ENCODE measurements at regions not wholly inside any gene's neighbourhood (a gene's known extent, or its start where the extent isn't known, plus 50 kb on each side); places are given as distances from the start of the nearest gene placed in this dataset.

DNA sequence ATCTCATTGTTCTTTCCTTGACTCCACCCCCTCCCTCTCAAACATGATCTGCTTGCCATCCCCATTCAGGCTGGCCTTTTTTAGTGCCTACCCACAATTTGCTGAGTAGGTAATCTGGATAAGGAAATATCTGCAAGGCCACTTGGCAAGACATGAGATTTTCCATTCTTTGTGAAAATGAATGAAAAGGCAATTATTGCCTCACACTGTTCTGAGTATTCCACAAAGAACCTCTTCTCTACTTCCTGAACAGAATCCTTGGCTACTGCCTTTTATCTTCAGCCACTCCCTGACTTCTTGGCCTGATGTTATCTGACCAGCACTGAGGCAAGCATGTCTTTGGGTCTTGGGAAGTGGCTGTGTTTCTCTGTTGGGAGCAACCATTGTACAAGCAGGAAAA, 263.2 kb upstream of the ATP2B1 start:
- no peak overlapping the region for H3K27ac ChIP-seq (ENCODE audit: low read depth in 2 of 2, low read length in 1 of 2)

DNA sequence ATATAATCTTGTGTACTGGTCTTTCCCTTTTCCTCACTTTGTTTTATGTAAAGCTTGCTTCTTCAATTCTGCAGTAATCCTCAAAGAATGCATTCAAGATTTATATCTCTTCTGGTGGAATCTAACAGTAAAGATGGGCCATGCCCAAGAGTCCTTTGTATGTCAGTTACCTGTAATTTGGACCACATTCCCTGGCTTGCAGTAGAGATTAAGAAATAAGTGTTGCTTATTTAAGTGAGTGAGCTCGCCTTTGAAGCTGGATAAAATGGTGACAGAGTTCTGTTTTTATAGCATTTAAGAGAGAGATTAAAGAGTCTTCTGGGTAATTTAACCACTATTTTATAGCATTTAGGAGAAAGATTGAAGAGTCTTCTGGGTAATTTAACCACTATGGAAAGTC, 262.1 kb upstream of the ATP2B1 start:
- no peaks in the 10 kb centered on the region for H3K4me1 ChIP-seq (ENCODE audit: control insufficient read depth in 2 of 2, insufficient read depth in 2 of 2, low read length in 1 of 2)
- WGBS, 2 donors, result 89 to 96% methylated on average over 1 of the region's 1 CpG
- no peaks in the 10 kb centered on the region for H3K27me3 ChIP-seq (ENCODE audit: control insufficient read depth in 1 of 2, insufficient read depth in 2 of 2, low read length in 2 of 2)

More for the DNA sequence above, 263.2 kb upstream of the ATP2B1 start:
- Histone ChIP-seq H3K4me1 (ENCODE audit: control insufficient read depth in 2 of 2, insufficient read depth in 2 of 2, low read length in 1 of 2) (no peaks in the 10 kb centered on the region), H3K36me3 (ENCODE audit: control insufficient read depth in 2 of 2, insufficient read depth in 2 of 2, low read length in 1 of 2) (no peaks in the 10 kb centered on the region), H3K27me3 (ENCODE audit: control insufficient read depth in 1 of 2, insufficient read depth in 2 of 2, low read length in 2 of 2) (no peaks in the 10 kb centered on the region), H3K4me3 (ENCODE audit: low read depth in 1 of 2, low read length in 2 of 2) (no peak overlapping the region), H3K9me3 (ENCODE audit: control insufficient read depth in 2 of 2, insufficient read depth in 1 of 2, low read depth in 1 of 2, low read length in 1 of 2) (no peaks in the 10 kb centered on the region)

DNA sequence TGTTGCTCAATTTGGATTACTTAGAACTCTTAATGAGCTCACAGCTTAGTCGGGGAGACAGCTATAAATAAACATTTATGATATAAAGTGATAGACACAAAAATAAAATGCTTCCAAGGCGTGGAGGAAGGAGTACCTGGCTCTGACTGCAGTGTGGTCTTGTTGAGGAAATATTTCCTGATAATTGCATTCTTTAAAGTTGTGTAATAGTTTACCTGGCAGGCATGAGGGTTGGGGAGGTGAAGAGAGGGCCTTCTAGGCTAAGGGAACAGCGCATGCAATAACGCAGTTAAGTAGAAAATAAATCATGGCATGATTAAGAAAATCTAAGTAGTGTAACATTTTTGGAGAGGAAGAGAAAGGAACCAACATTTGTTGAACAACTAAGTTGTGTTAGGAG, 260.5 kb upstream of the ATP2B1 start:
- Histone ChIP-seq H3K4me1 (ENCODE audit: control insufficient read depth in 2 of 2, insufficient read depth in 2 of 2, low read length in 1 of 2) (no peaks in the 10 kb centered on the region), H3K9me3 (ENCODE audit: control insufficient read depth in 2 of 2, insufficient read depth in 1 of 2, low read depth in 1 of 2, low read length in 1 of 2) (no peaks in the 10 kb centered on the region), H3K4me3 (ENCODE audit: low read depth in 1 of 2, low read length in 2 of 2) (no peak overlapping the region), H3K27me3 (ENCODE audit: control insufficient read depth in 1 of 2, insufficient read depth in 2 of 2, low read length in 2 of 2) (no peaks in the 10 kb centered on the region), H3K36me3 (ENCODE audit: control insufficient read depth in 2 of 2, insufficient read depth in 2 of 2, low read length in 1 of 2) (no peaks in the 10 kb centered on the region), H3K27ac (ENCODE audit: low read depth in 2 of 2, low read length in 1 of 2) (no peak overlapping the region)
- WGBS, 2 donors, result 77 to 81% methylated on average over 4 of the region's 4 CpGs

More for the DNA sequence above, 262.1 kb upstream of the ATP2B1 start:
- Histone ChIP-seq H3K36me3 (ENCODE audit: control insufficient read depth in 2 of 2, insufficient read depth in 2 of 2, low read length in 1 of 2) (no peaks in the 10 kb centered on the region), H3K9me3 (ENCODE audit: control insufficient read depth in 2 of 2, insufficient read depth in 1 of 2, low read depth in 1 of 2, low read length in 1 of 2) (no peaks in the 10 kb centered on the region), H3K27ac (ENCODE audit: low read depth in 2 of 2, low read length in 1 of 2) (no peak overlapping the region), H3K4me3 (ENCODE audit: low read depth in 1 of 2, low read length in 2 of 2) (no peak overlapping the region)

DNA sequence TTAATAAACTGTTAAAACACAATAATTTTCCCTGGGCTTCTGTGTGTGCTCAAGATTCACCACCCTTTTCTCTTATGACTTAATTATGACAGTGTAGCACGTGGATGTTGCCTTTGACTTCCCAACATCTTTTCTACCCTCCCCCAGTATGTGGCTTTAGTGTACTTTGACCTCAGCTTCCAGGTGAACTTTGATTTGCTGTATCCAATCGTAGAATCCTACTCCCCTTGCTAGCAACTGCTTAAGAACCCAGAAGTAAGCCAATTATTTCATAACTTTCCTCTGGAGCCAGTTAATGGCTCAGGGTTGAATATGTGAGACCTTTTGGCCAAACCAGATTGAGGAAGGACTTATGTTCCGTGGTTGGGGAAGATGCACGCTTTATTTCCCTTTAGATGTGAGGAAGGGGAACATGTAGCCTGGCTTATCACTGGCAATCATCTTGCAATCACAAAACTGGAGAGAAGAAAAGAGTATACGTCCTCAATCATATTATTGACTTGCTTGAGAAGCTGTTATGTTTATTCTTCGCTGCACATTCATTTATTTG, 259.6 kb upstream of the ATP2B1 start:
- Histone ChIP-seq H3K27ac (ENCODE audit: low read depth in 2 of 2, low read length in 1 of 2) (no peak overlapping the region), H3K27me3 (ENCODE audit: control insufficient read depth in 1 of 2, insufficient read depth in 2 of 2, low read length in 2 of 2) (no peaks in the 10 kb centered on the region), H3K36me3 (ENCODE audit: control insufficient read depth in 2 of 2, insufficient read depth in 2 of 2, low read length in 1 of 2) (no peaks in the 10 kb centered on the region), H3K4me3 (ENCODE audit: low read depth in 1 of 2, low read length in 2 of 2) (no peak overlapping the region), H3K4me1 (ENCODE audit: control insufficient read depth in 2 of 2, insufficient read depth in 2 of 2, low read length in 1 of 2) (no peaks in the 10 kb centered on the region), H3K9me3 (ENCODE audit: control insufficient read depth in 2 of 2, insufficient read depth in 1 of 2, low read depth in 1 of 2, low read length in 1 of 2) (no peaks in the 10 kb centered on the region)
- WGBS, 2 donors, result 72 to 80% methylated on average over 6 of the region's 6 CpGs

DNA sequence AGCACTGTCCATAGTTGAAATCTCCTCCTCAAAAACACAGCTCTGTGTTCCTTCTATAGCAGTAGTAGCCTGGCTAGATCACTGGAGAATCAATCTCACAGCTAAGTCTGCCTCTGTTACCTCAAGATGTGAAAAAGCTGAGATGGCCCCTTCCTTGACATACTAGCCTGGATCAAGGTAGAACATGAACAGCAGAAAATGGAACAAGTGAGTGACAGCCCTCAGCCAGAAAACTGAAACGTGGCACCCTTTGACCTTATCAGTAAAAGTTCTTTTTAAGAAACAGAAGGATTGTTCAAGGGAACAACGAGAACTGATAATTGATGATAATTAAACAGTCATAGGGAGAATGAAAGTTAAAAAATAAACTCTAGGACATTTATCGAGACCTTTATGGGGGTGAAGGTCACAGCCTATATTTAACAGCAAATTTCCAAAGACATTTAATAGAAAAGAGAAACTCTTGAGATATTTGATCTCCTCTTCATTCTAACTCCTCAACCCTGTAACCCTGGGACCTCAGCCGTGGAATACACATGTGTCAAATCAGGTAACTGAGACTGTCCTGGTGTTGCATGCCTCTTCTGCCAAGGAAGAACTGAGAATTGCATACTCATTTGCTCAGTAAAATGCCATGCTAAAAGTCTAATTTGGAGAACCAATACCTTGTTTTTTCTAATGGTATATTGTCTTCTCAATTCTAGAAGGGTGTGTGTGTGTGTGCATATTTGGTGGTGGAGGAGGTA, 258.0 kb upstream of the ATP2B1 start:
- Histone ChIP-seq H3K27me3 (ENCODE audit: control insufficient read depth in 1 of 2, insufficient read depth in 2 of 2, low read length in 2 of 2) (no peaks in the 10 kb centered on the region), H3K36me3 (ENCODE audit: control insufficient read depth in 2 of 2, insufficient read depth in 2 of 2, low read length in 1 of 2) (no peaks in the 10 kb centered on the region), H3K27ac (ENCODE audit: low read depth in 2 of 2, low read length in 1 of 2) (no peak overlapping the region), H3K4me1 (ENCODE audit: control insufficient read depth in 2 of 2, insufficient read depth in 2 of 2, low read length in 1 of 2) (no peaks in the 10 kb centered on the region), H3K4me3 (ENCODE audit: low read depth in 1 of 2, low read length in 2 of 2) (no peak overlapping the region), H3K9me3 (ENCODE audit: control insufficient read depth in 2 of 2, insufficient read depth in 1 of 2, low read depth in 1 of 2, low read length in 1 of 2) (no peaks in the 10 kb centered on the region)
- 80 to 84% methylated on average over 4 of the region's 4 CpGs for WGBS, 2 donors

DNA sequence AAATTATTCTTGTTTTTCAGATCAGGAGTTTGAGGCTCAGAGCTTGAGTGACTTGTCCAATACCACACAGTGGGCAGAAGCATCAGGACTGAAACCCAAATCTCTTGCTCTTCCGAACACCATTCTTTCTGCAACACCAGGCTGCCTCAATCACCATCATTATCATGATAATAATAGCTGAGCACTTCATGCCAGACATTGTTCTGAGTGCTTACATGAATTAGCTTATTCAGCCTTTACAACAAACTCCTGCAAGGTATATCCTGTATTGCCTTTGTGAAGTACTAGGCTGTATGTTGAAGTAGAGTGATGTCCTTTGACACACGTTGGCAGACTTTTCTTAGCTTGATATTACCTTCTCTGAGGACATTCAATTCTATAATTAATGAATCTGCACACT, 257.4 kb upstream of the ATP2B1 start:
- H3K4me1 ChIP-seq (ENCODE audit: control insufficient read depth in 2 of 2, insufficient read depth in 2 of 2, low read length in 1 of 2), result no peaks in the 10 kb centered on the region
- H3K36me3 ChIP-seq (ENCODE audit: control insufficient read depth in 2 of 2, insufficient read depth in 2 of 2, low read length in 1 of 2), result no peaks in the 10 kb centered on the region
- H3K4me3 ChIP-seq (ENCODE audit: low read depth in 1 of 2, low read length in 2 of 2), result no peak overlapping the region
- no peak overlapping the region for H3K27ac ChIP-seq (ENCODE audit: low read depth in 2 of 2, low read length in 1 of 2)
- no peaks in the 10 kb centered on the region for H3K9me3 ChIP-seq (ENCODE audit: control insufficient read depth in 2 of 2, insufficient read depth in 1 of 2, low read depth in 1 of 2, low read length in 1 of 2)
- no peaks in the 10 kb centered on the region for H3K27me3 ChIP-seq (ENCODE audit: control insufficient read depth in 1 of 2, insufficient read depth in 2 of 2, low read length in 2 of 2)
- 79 to 83% methylated on average over 2 of the region's 2 CpGs for WGBS, 2 donors

DNA sequence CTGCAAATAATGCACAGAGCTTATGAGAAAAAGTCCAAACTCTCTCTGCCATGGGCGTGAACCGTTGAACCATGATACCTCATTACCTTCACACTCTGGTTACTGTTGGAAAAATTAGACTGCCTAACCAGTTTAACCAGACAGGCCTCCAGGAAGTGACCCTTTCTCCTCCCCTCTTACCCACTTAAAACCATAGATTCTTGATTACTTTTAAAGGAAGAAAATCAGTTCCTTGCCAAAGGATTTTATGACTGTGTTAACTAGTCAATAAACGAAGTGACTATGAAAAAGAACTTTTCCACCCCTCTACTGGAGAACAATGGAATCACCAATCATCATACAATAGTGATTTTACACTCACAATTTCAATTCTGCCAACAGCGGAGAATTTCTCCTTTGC, 254.0 kb upstream of the ATP2B1 start:
- 59 to 72% methylated on average over 4 of the region's 4 CpGs for WGBS, 2 donors
- H3K27ac ChIP-seq (ENCODE audit: low read depth in 2 of 2, low read length in 1 of 2), result no peak overlapping the region
- H3K4me1 ChIP-seq (ENCODE audit: control insufficient read depth in 2 of 2, insufficient read depth in 2 of 2, low read length in 1 of 2), result no peaks in the 10 kb centered on the region
- H3K27me3 ChIP-seq (ENCODE audit: control insufficient read depth in 1 of 2, insufficient read depth in 2 of 2, low read length in 2 of 2), result no peaks in the 10 kb centered on the region
- H3K9me3 ChIP-seq (ENCODE audit: control insufficient read depth in 2 of 2, insufficient read depth in 1 of 2, low read depth in 1 of 2, low read length in 1 of 2), result no peaks in the 10 kb centered on the region
- no peak overlapping the region for H3K4me3 ChIP-seq (ENCODE audit: low read depth in 1 of 2, low read length in 2 of 2)
- no peaks in the 10 kb centered on the region for H3K36me3 ChIP-seq (ENCODE audit: control insufficient read depth in 2 of 2, insufficient read depth in 2 of 2, low read length in 1 of 2)

DNA sequence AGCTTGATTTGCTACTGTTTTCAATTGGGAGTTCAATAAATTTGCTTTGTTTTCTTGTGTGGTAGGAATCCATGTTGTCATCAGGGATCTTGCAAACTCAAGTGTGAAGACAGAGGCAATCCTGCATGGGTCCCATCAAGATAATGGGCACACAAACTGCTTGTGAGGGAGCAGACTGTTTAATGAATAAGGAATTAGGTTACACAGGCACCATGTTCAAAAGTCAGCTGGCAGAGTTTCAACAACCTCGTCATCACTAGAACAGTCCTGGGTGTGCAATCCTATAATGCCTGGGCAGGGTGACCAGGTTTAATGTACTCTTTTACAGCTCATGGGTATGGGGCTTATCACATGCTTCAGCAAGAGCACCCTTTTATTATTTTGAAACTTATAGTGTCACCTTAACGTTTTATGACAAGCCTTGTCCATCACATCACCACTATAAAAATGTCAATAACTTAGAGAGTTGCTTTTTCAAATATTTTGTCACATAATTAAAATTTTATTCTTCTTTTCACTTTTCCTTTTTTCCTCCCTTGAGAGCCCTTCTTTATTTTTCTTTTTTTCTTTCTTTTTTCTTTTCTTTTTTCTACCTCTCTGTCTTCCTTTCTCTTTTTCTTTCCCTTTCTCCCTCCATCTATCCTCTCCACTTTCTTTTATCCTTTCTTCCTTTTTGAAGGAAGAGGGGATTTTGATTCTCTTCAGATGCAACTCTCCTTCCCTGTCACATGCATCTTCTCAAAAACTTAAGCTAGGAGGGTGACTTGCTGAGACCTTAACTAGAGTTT, 252.2 kb upstream of the ATP2B1 start:
- H3K27me3 ChIP-seq (ENCODE audit: control insufficient read depth in 1 of 2, insufficient read depth in 2 of 2, low read length in 2 of 2), result no peaks in the 10 kb centered on the region
- no peaks in the 10 kb centered on the region for H3K4me1 ChIP-seq (ENCODE audit: control insufficient read depth in 2 of 2, insufficient read depth in 2 of 2, low read length in 1 of 2)
- peak overlapping the region; percentile 26 to 54 for H3K27ac ChIP-seq (ENCODE audit: low read depth in 2 of 2, low read length in 1 of 2)
- H3K9me3 ChIP-seq (ENCODE audit: control insufficient read depth in 2 of 2, insufficient read depth in 1 of 2, low read depth in 1 of 2, low read length in 1 of 2), result no peaks in the 10 kb centered on the region
- no peaks in the 10 kb centered on the region for H3K36me3 ChIP-seq (ENCODE audit: control insufficient read depth in 2 of 2, insufficient read depth in 2 of 2, low read length in 1 of 2)
- 46 to 54% methylated on average over 2 of the region's 2 CpGs for WGBS, 2 donors
- no peak overlapping the region for H3K4me3 ChIP-seq (ENCODE audit: low read depth in 1 of 2, low read length in 2 of 2)

DNA sequence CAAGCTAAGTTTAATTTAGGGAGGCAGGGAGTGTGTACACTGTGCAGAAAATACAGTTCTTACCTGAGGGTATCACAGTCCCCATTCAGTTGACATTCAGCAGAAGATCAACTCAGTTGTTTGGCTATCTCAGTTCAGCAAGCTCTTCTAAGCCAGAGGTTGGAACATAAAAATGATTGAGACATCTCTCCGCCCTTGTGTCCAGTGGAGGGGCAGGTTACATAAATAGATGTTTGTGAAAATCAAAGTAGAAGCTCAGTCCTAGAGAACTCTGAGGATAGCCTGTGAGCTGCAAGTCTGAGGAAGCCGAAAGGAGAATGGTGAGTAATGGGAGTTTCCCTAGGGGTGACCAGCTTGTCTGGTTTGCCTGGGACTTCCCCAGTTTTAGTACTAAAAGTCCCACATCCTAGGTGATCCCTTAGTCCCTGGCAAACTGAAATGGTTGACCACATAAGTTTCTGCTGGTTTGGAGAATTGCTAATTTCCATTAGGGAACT, 251.4 kb upstream of the ATP2B1 start:
- no peaks in the 10 kb centered on the region for H3K36me3 ChIP-seq (ENCODE audit: control insufficient read depth in 2 of 2, insufficient read depth in 2 of 2, low read length in 1 of 2)
- no peaks in the 10 kb centered on the region for H3K9me3 ChIP-seq (ENCODE audit: control insufficient read depth in 2 of 2, insufficient read depth in 1 of 2, low read depth in 1 of 2, low read length in 1 of 2)
- peak overlapping the region; percentile 15 to 37 for H3K4me3 ChIP-seq (ENCODE audit: low read depth in 1 of 2, low read length in 2 of 2)
- no peaks in the 10 kb centered on the region for H3K27me3 ChIP-seq (ENCODE audit: control insufficient read depth in 1 of 2, insufficient read depth in 2 of 2, low read length in 2 of 2)
- 37 to 49% methylated on average over 2 of the region's 2 CpGs for WGBS, 2 donors
- no peaks in the 10 kb centered on the region for H3K4me1 ChIP-seq (ENCODE audit: control insufficient read depth in 2 of 2, insufficient read depth in 2 of 2, low read length in 1 of 2)
- peak overlapping the region in 1 of 2 donors; percentile 68 for H3K27ac ChIP-seq (ENCODE audit: low read depth in 2 of 2, low read length in 1 of 2)
